Right ventricle myocardium inferior (tissue), 1 donor: ENCODE measurements at regions not wholly inside any gene's neighbourhood (a gene's known extent, or its start where the extent isn't known, plus 50 kb on each side); places are given as distances from the start of the nearest gene placed in this dataset.

Experiments
- ATAC-seq: fragments of 200-7000 bp; cut with Tn5 transposase; one replicate; pipeline ENCODE4 v1.9.1; 2020; ENCODE audit warnings: mild to moderate bottlenecking, moderate library complexity
- DNase-seq: peaks from one replicate; pipeline ENCODE4 v3.0.0; 2021; ENCODE audit errors: missing footprints
- intact Hi-C: fragments of 100-400 bp; cut with DNase I; formaldehyde crosslinking; loops from one replicate; pipeline ENCODE4 v1.11.0; 2022
- donor health status: DM: no; HTN: yes; CAD: no; lungs with severe emphysema.

GRCh38 chr15:98127586-98127985 lies 167.1 kb downstream of the ARRDC4 start:
- no peak for ATAC-seq
- no peak for DNase-seq
- intact Hi-C loops, result no loop called here

- intact Hi-C loops, result no loop called here
- no peak for ATAC-seq
- DNase-seq, result no peak
Observed at GRCh38 chr15:98131924-98132323, 171.4 kb downstream of the ARRDC4 start.

DNA sequence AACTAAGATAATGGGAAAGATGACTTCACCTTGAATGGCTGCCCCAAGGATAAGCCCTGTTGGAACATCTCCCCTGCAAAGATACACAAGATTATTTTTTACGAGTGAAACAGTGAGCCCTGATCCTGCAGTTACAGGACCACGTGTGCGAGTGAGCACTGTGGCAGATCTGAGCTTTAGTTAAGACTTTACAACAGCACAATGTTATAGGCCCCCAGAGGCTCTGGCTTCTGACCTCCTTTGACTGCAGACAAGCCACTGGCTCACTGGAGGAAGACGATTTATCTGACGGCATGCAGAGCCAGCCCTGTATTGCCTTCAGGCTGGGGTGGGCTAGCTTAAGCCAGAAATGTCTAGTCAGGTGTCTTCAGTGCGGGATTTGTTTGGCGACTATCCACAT lies 174.4 kb downstream of the ARRDC4 start:
- DNase-seq, result no peak
- no peak for ATAC-seq

DNA sequence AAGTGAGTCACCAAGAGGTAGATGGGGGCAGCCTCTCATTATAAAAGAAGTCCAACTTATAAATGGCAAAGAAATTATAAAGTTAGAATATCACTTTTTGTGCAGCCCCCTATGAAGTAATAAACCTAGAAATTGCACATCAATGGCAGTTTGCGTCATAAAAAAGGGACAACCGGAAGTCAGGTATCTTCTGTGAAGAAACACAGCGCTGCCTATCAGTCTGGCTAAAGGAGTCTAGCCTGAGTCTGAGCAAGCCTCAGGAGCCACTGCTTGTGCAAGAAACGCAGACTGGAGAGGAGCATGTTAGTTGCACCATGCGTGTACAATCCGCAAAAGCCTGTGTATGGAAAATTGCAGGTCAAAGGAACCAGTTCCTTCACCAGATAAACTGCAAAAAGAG lies 178.4 kb downstream of the ARRDC4 start:
- intact Hi-C loops, result no loop called here

More for the DNA sequence above, 174.4 kb downstream of the ARRDC4 start:
- intact Hi-C loops, result no loop called here

DNA sequence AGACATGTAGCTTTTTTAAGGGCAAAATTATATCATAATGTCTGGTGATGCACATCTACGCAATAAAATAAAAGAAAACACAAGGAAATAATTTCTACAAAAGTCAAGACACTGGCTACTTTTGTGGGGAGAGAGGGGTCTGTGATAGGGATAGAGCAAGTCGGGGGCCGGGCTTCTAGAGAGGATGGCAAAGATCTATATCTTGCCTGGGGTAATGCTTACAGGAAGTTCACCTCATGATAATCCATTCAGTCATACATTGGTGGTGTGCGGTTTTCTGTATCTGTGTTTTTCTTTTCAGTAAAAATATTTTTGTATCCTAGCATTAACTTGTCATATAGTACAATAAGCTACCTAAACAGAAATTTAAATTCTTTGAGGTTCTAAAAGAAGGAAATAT lies 178.8 kb downstream of the ARRDC4 start:
- no peak for ATAC-seq
- DNase-seq, result no peak
- intact Hi-C loops, result no loop called here

More for the DNA sequence above, 178.4 kb downstream of the ARRDC4 start:
- ATAC-seq (no peak), DNase-seq (no peak)

- DNase-seq (no peak), ATAC-seq (no peak)
- intact Hi-C loops, result no loop called here
Observed at GRCh38 chr15:98142572-98142971, 182.1 kb downstream of the ARRDC4 start.

GRCh38 chr15:98143116-98143515 lies 182.6 kb downstream of the ARRDC4 start:
- ATAC-seq (no peak), DNase-seq (no peak)
- intact Hi-C loops, result no loop called here

- intact Hi-C loops, result no loop called here
- DNase-seq, result no peak
- no peak for ATAC-seq
Observed at GRCh38 chr15:98144388-98144787, 183.9 kb downstream of the ARRDC4 start.

- ATAC-seq (no peak), DNase-seq (no peak)
- intact Hi-C loops, result no loop called here
Observed at GRCh38 chr15:98146031-98146820, 185.7 kb downstream of the ARRDC4 start.

GRCh38 chr15:98147415-98147814 lies 186.9 kb downstream of the ARRDC4 start:
- DNase-seq (no peak), ATAC-seq (no peak)
- intact Hi-C loops, result no loop called here

DNA sequence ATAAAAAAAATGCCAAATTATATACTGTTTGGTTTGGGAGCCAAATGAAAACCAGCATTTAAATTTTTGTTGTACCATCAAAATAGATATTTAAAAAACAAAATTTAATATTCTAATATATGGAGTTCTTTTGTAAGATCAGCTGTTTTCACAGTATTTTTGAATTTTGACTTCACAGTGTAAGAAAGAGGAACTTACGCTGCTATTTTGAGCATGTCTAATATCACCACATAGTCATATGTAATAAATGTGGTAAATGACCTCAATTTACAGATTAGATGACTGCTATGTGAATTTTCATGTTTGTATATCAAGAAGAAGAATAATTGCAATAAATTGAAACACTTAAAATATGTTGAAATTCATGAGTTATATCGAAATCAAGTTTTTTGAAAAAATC lies 189.6 kb downstream of the ARRDC4 start:
- ATAC-seq, result no peak
- no peak for DNase-seq
- intact Hi-C loops, result no loop called here

DNA sequence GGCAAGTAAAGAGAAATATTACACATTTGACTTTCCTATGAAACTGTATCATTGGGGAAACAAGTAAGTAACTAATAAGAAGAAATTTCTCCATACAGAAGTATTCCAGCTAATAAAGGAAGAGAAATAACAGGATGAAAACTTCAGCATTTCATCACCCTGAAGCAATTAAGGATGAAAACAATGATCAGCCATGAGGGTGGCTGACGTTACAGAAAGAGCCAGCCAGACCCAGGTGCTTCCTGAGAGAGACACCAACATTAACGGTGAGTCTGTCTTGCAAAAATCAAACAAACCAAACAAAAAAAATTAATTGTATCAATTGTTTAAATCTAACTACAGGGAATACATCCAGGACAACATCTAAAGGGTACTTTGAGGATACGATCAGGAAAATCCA lies 190.0 kb downstream of the ARRDC4 start:
- intact Hi-C loops, result no loop called here
- ATAC-seq (no peak), DNase-seq (no peak)

DNA sequence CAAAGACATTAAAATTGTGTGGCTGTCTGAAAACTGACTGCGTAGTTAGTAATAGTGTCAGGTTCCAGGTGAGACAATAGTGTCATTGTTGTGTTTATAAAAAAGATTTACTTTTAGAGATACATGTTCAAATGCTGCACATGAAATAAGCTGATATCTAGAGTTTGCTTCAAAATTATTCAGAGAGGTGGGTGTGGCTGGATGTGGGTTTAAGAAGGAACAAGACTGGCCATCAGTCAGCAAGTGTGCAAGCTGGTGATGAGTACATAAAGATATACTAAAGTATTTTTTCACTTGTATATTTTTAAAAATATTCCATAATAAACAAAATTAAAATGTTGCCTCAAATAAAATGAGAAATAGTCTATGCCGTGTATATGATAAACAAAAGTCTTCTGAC lies 190.6 kb downstream of the ARRDC4 start:
- no peak for DNase-seq
- intact Hi-C loops, result no loop called here
- no peak for ATAC-seq

- ATAC-seq, result no peak
- DNase-seq, result no peak
- intact Hi-C loops, result no loop called here
Observed at GRCh38 chr15:98152156-98152555, 191.7 kb downstream of the ARRDC4 start.

DNA sequence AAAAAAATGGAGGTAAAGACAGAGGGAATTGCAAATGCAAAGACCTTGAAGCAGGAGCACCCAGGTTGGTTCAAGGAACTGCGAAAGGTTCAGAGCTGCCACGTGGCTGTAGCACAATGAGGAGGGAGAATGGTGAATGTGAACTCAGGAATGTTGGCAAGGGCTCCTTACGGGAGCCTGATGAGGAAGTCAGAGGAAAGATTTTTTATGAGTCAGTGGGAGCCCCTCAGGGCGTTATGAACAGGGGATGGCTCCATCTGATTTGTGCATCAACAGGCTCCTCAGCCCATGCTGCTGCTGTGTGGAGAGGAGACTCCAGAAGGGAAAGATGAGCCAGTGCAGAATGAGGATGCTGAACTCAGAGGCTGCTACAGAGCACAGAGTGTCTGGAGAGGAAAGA lies 194.4 kb downstream of the ARRDC4 start:
- DNase-seq (no peak), ATAC-seq (no peak)
- intact Hi-C loops, result no loop called here

DNA sequence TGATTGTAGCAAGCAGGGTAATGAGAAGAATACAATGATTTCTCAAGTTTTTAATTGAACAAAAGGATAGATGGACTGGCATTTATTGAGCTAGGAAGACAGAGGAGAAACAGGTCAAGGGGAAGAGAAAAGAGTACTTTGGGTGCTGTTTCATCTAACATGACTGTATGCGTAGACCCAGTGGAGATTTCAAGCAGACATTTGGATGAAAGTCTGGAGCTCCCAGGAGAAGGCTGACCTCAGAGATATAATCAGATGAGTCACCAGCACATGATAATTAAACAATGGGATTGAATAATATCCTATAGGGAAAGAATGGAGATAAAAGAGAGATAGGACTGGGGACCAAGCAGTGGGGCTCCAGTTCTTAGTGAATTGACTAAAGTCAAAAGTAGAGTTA lies 194.9 kb downstream of the ARRDC4 start:
- intact Hi-C loops, result no loop called here
- ATAC-seq, result no peak
- DNase-seq, result no peak

DNA sequence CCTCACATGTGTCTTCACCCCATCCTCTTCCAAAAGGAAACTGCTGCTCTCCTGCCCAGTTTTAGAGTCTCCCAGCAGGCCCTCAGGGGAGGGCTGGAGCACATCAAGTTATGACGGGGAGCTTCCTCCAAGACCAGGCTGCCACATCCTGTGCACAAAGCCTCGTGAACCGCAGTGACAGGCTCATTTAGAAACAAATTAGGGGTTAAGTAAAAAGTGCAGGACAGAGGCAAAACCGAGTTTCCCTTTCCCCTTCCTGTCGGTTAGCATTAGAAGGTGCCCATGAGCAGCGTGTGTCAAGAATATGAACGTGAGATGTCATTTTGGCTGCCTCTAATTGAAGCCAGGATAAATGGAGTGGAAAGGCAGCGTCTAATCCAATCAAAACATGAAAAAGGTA lies 199.7 kb downstream of the ARRDC4 start:
- ATAC-seq (no peak), DNase-seq (no peak)
- intact Hi-C loops, result no loop called here

DNA sequence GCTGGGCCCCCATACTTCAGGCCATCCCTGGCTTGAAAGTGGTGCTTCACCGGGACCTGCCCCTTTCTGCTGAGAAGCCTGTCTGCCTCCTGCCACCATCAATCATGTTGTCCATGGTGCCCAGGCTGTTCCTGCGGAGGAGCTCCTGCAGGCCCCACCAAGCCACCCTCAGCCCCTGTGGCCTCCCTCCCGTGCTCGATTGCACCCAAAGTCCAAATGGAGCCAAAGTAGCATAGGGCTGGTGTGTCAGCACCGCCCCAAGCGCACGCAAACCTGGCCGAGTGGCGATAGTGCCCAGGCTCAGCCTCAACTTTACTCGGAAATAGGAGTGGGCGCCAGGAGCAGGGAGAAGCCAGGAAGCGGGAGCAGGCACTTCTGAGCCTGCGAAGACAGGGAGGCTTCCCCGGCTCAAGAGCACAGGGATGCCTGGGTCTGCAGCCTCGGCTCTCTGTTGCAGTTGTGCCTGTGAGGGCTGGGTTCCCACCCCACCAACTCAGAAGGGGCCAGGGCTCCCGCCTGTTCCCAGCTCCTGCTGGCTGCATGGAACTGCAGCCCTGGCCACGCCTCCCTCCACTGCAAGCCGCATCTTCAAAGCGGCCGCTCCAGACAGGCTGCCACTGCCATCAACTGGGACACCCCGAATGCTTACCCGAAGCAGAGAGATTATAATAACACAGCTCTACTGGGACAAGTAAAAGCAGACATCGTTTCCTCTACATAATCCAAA lies 203.0 kb downstream of the ARRDC4 start:
- no peak for ATAC-seq
- no peak for DNase-seq
- intact Hi-C loops, result no loop called here

GRCh38 chr15:98164571-98164970 lies 204.1 kb downstream of the ARRDC4 start:
- intact Hi-C loops, result no loop called here
- DNase-seq, result no peak

GRCh38 chr15:98164986-98165385 lies 204.5 kb downstream of the ARRDC4 start:
- no peak for DNase-seq
- intact Hi-C loops, result no loop called here
- ATAC-seq, result no peak

More at GRCh38 chr15:98164571-98164970, 204.1 kb downstream of the ARRDC4 start:
- ATAC-seq, result no peak
